ENCODE measurements at regions not wholly inside any gene's neighbourhood (a gene's known extent, or its start where the extent isn't known, plus 50 kb on each side); places are given as distances from the start of the nearest gene placed in this dataset.
A peak's percentile ranks its signal among the peaks of the same experiment; 100 is the strongest.

GRCh38 chr4:27387711-27388110 lies 527.1 kb downstream of the STIM2 start:
- TF ChIP-seq POLR2AphosphoS5 (IDR thresholded peaks at IDR 0.05) (no peak), EP300 (IDR thresholded peaks at IDR 0.05) (no peak), CTCF (IDR thresholded peaks at IDR 0.05) (no peak), POLR2A (IDR thresholded peaks at IDR 0.05) (no peak)
- Histone ChIP-seq H3K4me1 (no peaks in the 10 kb centered on the region), H3K4me3 (no peak overlapping the region), H3K9me3 (no peaks in the 10 kb centered on the region), H3K27ac (no peak overlapping the region), H3K36me3 (no peaks in the 10 kb centered on the region), H3K27me3 (no peaks in the 10 kb centered on the region)
- intact Hi-C loops (cut with DNase I; ENCODE audit: low total_unique reads): no loop called here
- 57 to 77% (median 72%) methylated on average over 1 of the region's 1 CpG for WGBS, 5 donors
- DNase-seq: no peak

- WGBS, 5 donors: 45 to 63% (median 54%) methylated on average over 1 of the region's 1 CpG
- Histone ChIP-seq H3K4me3 (no peak overlapping the region), H3K4me1 (no peaks in the 10 kb centered on the region), H3K9me3 (peaks cover 0 to 6% (median 1%) of the 10 kb centered on the region in 4 donors), H3K27ac (no peak overlapping the region), H3K36me3 (no peaks in the 10 kb centered on the region), H3K27me3 (no peaks in the 10 kb centered on the region)
- peak in 1 of 2 donors; percentile 4 for DNase-seq
- intact Hi-C loops (cut with DNase I; ENCODE audit: low total_unique reads): no loop called here
- TF ChIP-seq CTCF (IDR thresholded peaks at IDR 0.05): no peak
- TF ChIP-seq EP300 (IDR thresholded peaks at IDR 0.05): no peak
- TF ChIP-seq POLR2AphosphoS5 (IDR thresholded peaks at IDR 0.05): no peak
- TF ChIP-seq POLR2A (IDR thresholded peaks at IDR 0.05): no peak
Measured at GRCh38 chr4:27397886-27398285, 537.2 kb downstream of the STIM2 start.

GRCh38 chr4:27398631-27399310 lies 538.1 kb downstream of the STIM2 start:
- peak in 1 of 2 donors; percentile 20 for DNase-seq
- H3K4me1 ChIP-seq: no peaks in the 10 kb centered on the region
- intact Hi-C loops (cut with DNase I; ENCODE audit: low total_unique reads): no loop called here
- no peak for TF ChIP-seq EP300 (IDR thresholded peaks at IDR 0.05)
- no peak for TF ChIP-seq CTCF (IDR thresholded peaks at IDR 0.05)
- TF ChIP-seq POLR2A (IDR thresholded peaks at IDR 0.05): no peak
- no peak for TF ChIP-seq POLR2AphosphoS5 (IDR thresholded peaks at IDR 0.05)
- H3K27ac ChIP-seq: no peak overlapping the region
- H3K27me3 ChIP-seq: no peaks in the 10 kb centered on the region
- WGBS, 5 donors: 87 to 93% (median 90%) methylated on average over 7 of the region's 7 CpGs
- H3K4me3 ChIP-seq: no peak overlapping the region
- no peaks in the 10 kb centered on the region for H3K36me3 ChIP-seq
- peaks cover 0 to 6% (median 1%) of the 10 kb centered on the region in 4 donors for H3K9me3 ChIP-seq

- intact Hi-C loops (cut with DNase I; ENCODE audit: low total_unique reads): no loop called here
Measured at GRCh38 chr4:27407616-27408015, 547.0 kb downstream of the STIM2 start.

More at GRCh38 chr4:27407616-27408015, 547.0 kb downstream of the STIM2 start:
- peaks cover 0 to 24% (median 4%) of the 10 kb centered on the region in 4 donors for H3K9me3 ChIP-seq
- no peak overlapping the region for H3K27ac ChIP-seq
- no peak for TF ChIP-seq POLR2AphosphoS5 (IDR thresholded peaks at IDR 0.05)
- no peak for TF ChIP-seq POLR2A (IDR thresholded peaks at IDR 0.05)
- TF ChIP-seq EP300 (IDR thresholded peaks at IDR 0.05): no peak
- no peak for TF ChIP-seq CTCF (IDR thresholded peaks at IDR 0.05)
- no peaks in the 10 kb centered on the region for H3K27me3 ChIP-seq
- DNase-seq: no peak
- no peaks in the 10 kb centered on the region for H3K4me1 ChIP-seq
- no peaks in the 10 kb centered on the region for H3K36me3 ChIP-seq
- 87 to 100% (median 92%) methylated on average over 1 of the region's 1 CpG for WGBS, 5 donors
- H3K4me3 ChIP-seq: no peak overlapping the region
